Hepatocyte (in vitro differentiated cells): ENCODE measurements at regions not wholly inside any gene's neighbourhood (a gene's known extent, or its start where the extent isn't known, plus 50 kb on each side); places are given as distances from the start of the nearest gene placed in this dataset.

Experiments used
- DNase-seq: peaks from one replicate; pipeline ENCODE4 v3.0.0-alpha.2; 2016; ENCODE audit warnings: low spot score
- H2AFZ ChIP-seq: fragments of 200-600 bp; sonication (generic); 2 replicates; pipeline ENCODE4 v1.6.0; 2016; ENCODE audit warnings: antibody characterized with exemption, mild to moderate bottlenecking
- H3K27ac ChIP-seq: fragments of 200-600 bp; sonication (generic); 2 replicates; pipeline ENCODE4 v1.5.1; 2016; ENCODE audit warnings: mild to moderate bottlenecking
- H3K27me3 ChIP-seq: fragments of 200-600 bp; sonication (generic); 2 replicates; pipeline ENCODE4 v1.6.1; 2016
- H3K36me3 ChIP-seq: fragments of 200-600 bp; sonication (generic); replicated peaks from 2 replicates; pipeline ENCODE4 v1.5.1; 2016; ENCODE audit warnings: low read depth; ENCODE audit not compliant: insufficient read depth
- H3K4me1 ChIP-seq: fragments of 200-600 bp; sonication (generic); 2 replicates; pipeline ENCODE4 v1.5.1; 2016; ENCODE audit warnings: mild to moderate bottlenecking, moderate library complexity; ENCODE audit not compliant: insufficient read depth
- H3K4me2 ChIP-seq: fragments of 200-600 bp; sonication (generic); 2 replicates; pipeline ENCODE4 v1.6.0; 2016
- H3K4me3 ChIP-seq: fragments of 200-600 bp; sonication (generic); 2 replicates; pipeline ENCODE4 v1.5.1; 2016; ENCODE audit warnings: mild to moderate bottlenecking
- H3K79me2 ChIP-seq: fragments of 200-600 bp; sonication (generic); 2 replicates; pipeline ENCODE4 v1.6.0; 2017; ENCODE audit warnings: mild to moderate bottlenecking
- H3K9me2 ChIP-seq: fragments of 200-600 bp; sonication (generic); replicated peaks from 2 replicates; pipeline ENCODE4 v1.6.0; 2017; ENCODE audit warnings: mild to moderate bottlenecking; ENCODE audit not compliant: insufficient read depth
- H3K9me3 ChIP-seq: fragments of 200-600 bp; sonication (generic); 2 replicates; pipeline ENCODE4 v1.5.1; 2016; ENCODE audit warnings: low read depth, mild to moderate bottlenecking
- H4K20me1 ChIP-seq: fragments of 200-600 bp; sonication (generic); 2 replicates; pipeline ENCODE4 v1.6.0; 2016; ENCODE audit warnings: mild to moderate bottlenecking; ENCODE audit not compliant: insufficient read depth, poor library complexity, severe bottlenecking
- CTCF ChIP-seq: fragments of 200-600 bp; sonication (generic); IDR thresholded peaks from 2 replicates; pipeline ENCODE4 v1.5.1; 2016; ENCODE audit warnings: antibody characterized with exemption, mild to moderate bottlenecking; ENCODE audit not compliant: poor library complexity
- EZH2 ChIP-seq: fragments of 200-600 bp; sonication (generic); IDR thresholded peaks from 2 replicates; pipeline ENCODE4 v1.6.1; 2016; ENCODE audit warnings: antibody characterized with exemption, mild to moderate bottlenecking, borderline replicate concordance
- EZH2phosphoT487 ChIP-seq: fragments of 200-600 bp; sonication (generic); IDR thresholded peaks from one replicate; pipeline ENCODE4 v1.6.1; 2018; ENCODE audit warnings: antibody characterized with exemption, mild to moderate bottlenecking, low read depth, moderate library complexity; ENCODE audit not compliant: unreplicated experiment, severe bottlenecking
- WGBS: methylation state at CpG from one replicate; pipeline ENCODE4 v1.1.6; 2016; ENCODE audit warnings: low lambda C conversion rate; ENCODE audit errors: missing lambda C conversion rate; 5-methylcytosine and 5-hydroxymethylcytosine counted together

GRCh38 chr2:116224610-116225009 lies 1589.9 kb upstream of the DDX18 start:
- H3K4me3 ChIP-seq = no peak overlapping the region
- no peak for TF ChIP-seq CTCF
- H3K9me2 ChIP-seq = no peaks in the 10 kb centered on the region
- WGBS = 92% methylated on average over 6 of the region's 6 CpGs
- H4K20me1 ChIP-seq = no peaks in the 10 kb centered on the region
- no peaks in the 10 kb centered on the region for H3K9me3 ChIP-seq
- H3K4me1 ChIP-seq = no peaks in the 10 kb centered on the region
- H3K27ac ChIP-seq = no peak overlapping the region
- H3K36me3 ChIP-seq = no peaks in the 10 kb centered on the region
- no peak overlapping the region for H3K4me2 ChIP-seq
- no peaks in the 10 kb centered on the region for H3K79me2 ChIP-seq
- H3K27me3 ChIP-seq = no peaks in the 10 kb centered on the region
- H2AFZ ChIP-seq = no peak overlapping the region
- DNase-seq = no peak

GRCh38 chr2:116238511-116238910 lies 1576.0 kb upstream of the DDX18 start:
- Histone ChIP-seq H3K27ac (no peak overlapping the region), H3K79me2 (no peaks in the 10 kb centered on the region), H3K9me2 (no peaks in the 10 kb centered on the region), H3K4me1 (no peaks in the 10 kb centered on the region), H4K20me1 (no peaks in the 10 kb centered on the region), H3K27me3 (no peaks in the 10 kb centered on the region), H2AFZ (no peak overlapping the region), H3K36me3 (no peaks in the 10 kb centered on the region), H3K4me2 (no peak overlapping the region), H3K9me3 (no peaks in the 10 kb centered on the region), H3K4me3 (no peak overlapping the region)
- no peak for TF ChIP-seq CTCF
- TF ChIP-seq EZH2phosphoT487 = no peak
- TF ChIP-seq EZH2 = no peak
- no peak for DNase-seq

- 79% methylated on average over 4 of the region's 4 CpGs for WGBS
- H3K4me2 ChIP-seq = no peak overlapping the region
- no peaks in the 10 kb centered on the region for H3K9me2 ChIP-seq
- H3K79me2 ChIP-seq = no peaks in the 10 kb centered on the region
- no peaks in the 10 kb centered on the region for H3K36me3 ChIP-seq
- no peaks in the 10 kb centered on the region for H3K27me3 ChIP-seq
- no peaks in the 10 kb centered on the region for H4K20me1 ChIP-seq
- H3K4me1 ChIP-seq = no peaks in the 10 kb centered on the region
- H3K4me3 ChIP-seq = no peak overlapping the region
- no peak overlapping the region for H2AFZ ChIP-seq
- DNase-seq = no peak
- no peak for TF ChIP-seq CTCF
- no peak for TF ChIP-seq EZH2phosphoT487
- no peak for TF ChIP-seq EZH2
- no peak overlapping the region for H3K27ac ChIP-seq
- H3K9me3 ChIP-seq = no peaks in the 10 kb centered on the region
Measured at GRCh38 chr2:116250376-116250775, 1564.1 kb upstream of the DDX18 start.

- TF ChIP-seq EZH2phosphoT487 (no peak), EZH2 (no peak), CTCF (no peak)
- Histone ChIP-seq H3K27ac (no peak overlapping the region), H3K36me3 (no peaks in the 10 kb centered on the region), H3K4me2 (no peak overlapping the region), H3K9me3 (no peaks in the 10 kb centered on the region), H4K20me1 (no peaks in the 10 kb centered on the region), H3K4me3 (no peak overlapping the region), H3K27me3 (no peaks in the 10 kb centered on the region), H3K4me1 (no peaks in the 10 kb centered on the region), H3K79me2 (no peaks in the 10 kb centered on the region), H3K9me2 (no peaks in the 10 kb centered on the region), H2AFZ (no peak overlapping the region)
- DNase-seq = no peak
- WGBS = 92% methylated on average over 5 of the region's 5 CpGs
Measured at GRCh38 chr2:116264872-116265271, 1549.6 kb upstream of the DDX18 start.
